H1 (cell line): ENCODE measurements at regions not wholly inside any gene's neighbourhood (a gene's known extent, or its start where the extent isn't known, plus 50 kb on each side); places are given as distances from the start of the nearest gene placed in this dataset.

Experiments
- CTCF ChIA-PET: fragments of 300-600 bp; sonication (Branson Sonifier 250); formaldehyde crosslinking; loops from one replicate; lab custom pipeline; 2021; ENCODE audit not compliant: partially characterized antibody; lab: Charles Lee
- POLR2A ChIA-PET: fragments of 300-600 bp; sonication (Branson Sonifier 250); formaldehyde crosslinking; loops from one replicate; lab custom pipeline; 2021; ENCODE audit warnings: inconsistent platforms; ENCODE audit not compliant: partially characterized antibody; lab: Charles Lee
- DNase-seq, 2 experiments: peaks; one replicate each; pipeline versions ENCODE4 v3.0.0 to v3.0.0-alpha.2; 2010 to 2022; ENCODE audit warnings: low spot score in 2 of 2, low read depth in 1 of 2, mixed read lengths in 1 of 2
- FAIRE-seq: peaks from 2 replicates; lab custom pipeline; 2011; peaks lifted over from hg19 to GRCh38; lab: Jason Lieb, UNC
- H2AFZ ChIP-seq: 2 replicates; pipeline ENCODE4 v1.8.1; 2012; ENCODE audit warnings: low read length, inconsistent platforms
- H2AK5ac ChIP-seq: 2 replicates; pipeline ENCODE4 v1.6.1; 2013; ENCODE audit warnings: low read depth, low read length
- H2BK120ac ChIP-seq: replicated peaks from 2 replicates; pipeline ENCODE3; 2013; ENCODE audit warnings: low read depth, low read length, inconsistent platforms
- H2BK12ac ChIP-seq: 2 replicates; pipeline ENCODE4 v1.6.1; 2013; ENCODE audit warnings: low read depth, low read length
- H2BK15ac ChIP-seq: 2 replicates; pipeline ENCODE4 v1.6.1; 2013; ENCODE audit warnings: low read length
- H2BK20ac ChIP-seq: 2 replicates; pipeline ENCODE4 v1.6.1; 2013; ENCODE audit warnings: low read length
- H2BK5ac ChIP-seq: 2 replicates; pipeline ENCODE4 v1.6.1; 2013; ENCODE audit warnings: low read depth, low read length
- H3K14ac ChIP-seq: 2 replicates; pipeline ENCODE4 v1.6.1; 2013; ENCODE audit warnings: inconsistent platforms; ENCODE audit not compliant: insufficient read length
- H3K18ac ChIP-seq: 2 replicates; pipeline ENCODE4 v1.6.1; 2013; ENCODE audit warnings: low read length; ENCODE audit errors: extremely low read depth
- H3K23ac ChIP-seq: 2 replicates; pipeline ENCODE4 v1.6.1; 2013; ENCODE audit warnings: inconsistent platforms; ENCODE audit not compliant: insufficient read length
- H3K23me2 ChIP-seq: 2 replicates; pipeline ENCODE4 v1.6.1; 2013; ENCODE audit warnings: low read depth, low read length
- H3K27ac ChIP-seq: 2 replicates; pipeline ENCODE4 v1.6.1; 2011; ENCODE audit warnings: low read depth, low read length, inconsistent platforms
- H3K27me3 ChIP-seq, 4 experiments: replicated peaks in 1 of 4; 1 replicate in 1 of 4; 2 replicates in 3 of 4; pipeline versions ENCODE4 v1.6.1 to v1.8.1; 2011 to 2013; ENCODE audit warnings: low read length in 3 of 4, mild to moderate bottlenecking in 3 of 4, inconsistent platforms in 2 of 4, mixed read lengths in 2 of 4, moderate library complexity in 1 of 4; ENCODE audit not compliant: control insufficient read depth in 3 of 4, insufficient read depth in 3 of 4; ENCODE audit errors: extremely low read depth in 1 of 4
- H3K36me3 ChIP-seq, 4 experiments: 2 replicates each; pipeline versions ENCODE4 v1.6.1 to v1.8.1; 2011 to 2013; ENCODE audit warnings: mild to moderate bottlenecking in 4 of 4, low read length in 3 of 4, moderate library complexity in 2 of 4, control low read depth in 1 of 4, inconsistent platforms in 1 of 4; ENCODE audit not compliant: insufficient read depth in 4 of 4, control insufficient read depth in 2 of 4
- H3K4ac ChIP-seq: replicated peaks from 2 replicates; pipeline ENCODE3; 2013; ENCODE audit warnings: low read length, low read depth, mixed read lengths, inconsistent platforms; ENCODE audit not compliant: insufficient read length
- H3K4me1 ChIP-seq, 4 experiments: replicated peaks in 1 of 4; 1 replicate in 1 of 4; 2 replicates in 3 of 4; pipeline versions ENCODE4 v1.6.1 to v1.8.1; 2011 to 2013; ENCODE audit warnings: low read length in 3 of 4, inconsistent platforms in 2 of 4, mixed read lengths in 1 of 4; ENCODE audit not compliant: insufficient read depth in 4 of 4, control insufficient read depth in 3 of 4
- H3K4me2 ChIP-seq, 2 experiments: 2 replicates each; pipeline versions ENCODE4 v1.6.1 to v1.8.1; 2011 to 2013; ENCODE audit warnings: low read depth in 2 of 2, low read length in 2 of 2, control low read depth in 1 of 2, inconsistent platforms in 1 of 2, mild to moderate bottlenecking in 1 of 2; ENCODE audit not compliant: insufficient read depth in 1 of 2
- H3K4me3 ChIP-seq, 4 experiments: fragments of 200-600, 300-600 bp in 1 of 4; sonication (generic), shearing (Covaris generic), sonication (Bioruptor Twin) in 1 of 4; 2 replicates each; pipeline versions ENCODE4 v1.5.1 to v1.8.1; 2011 to 2016; ENCODE audit warnings: low read length in 4 of 4, low read depth in 3 of 4, control low read depth in 2 of 4, inconsistent platforms in 2 of 4, mild to moderate bottlenecking in 2 of 4, mixed read lengths in 1 of 4, moderate library complexity in 1 of 4; ENCODE audit not compliant: insufficient read depth in 2 of 4; ENCODE audit errors: extremely low read depth in 1 of 4
- H3K56ac ChIP-seq: replicated peaks from 2 replicates; pipeline ENCODE3; 2013; ENCODE audit warnings: low read depth, mild to moderate bottlenecking, mixed read lengths, low read length, inconsistent platforms; ENCODE audit not compliant: insufficient read length
- H3K79me1 ChIP-seq: 2 replicates; pipeline ENCODE4 v1.6.1; 2013; ENCODE audit warnings: low read depth, low read length, control low read depth
- H3K79me2 ChIP-seq, 2 experiments: 2 replicates each; pipeline versions ENCODE4 v1.6.1 to v1.8.1; 2012 to 2013; ENCODE audit warnings: low read length in 2 of 2, mild to moderate bottlenecking in 2 of 2, inconsistent platforms in 1 of 2; ENCODE audit not compliant: insufficient read depth in 2 of 2, control insufficient read depth in 1 of 2
- H3K9ac ChIP-seq, 4 experiments: replicated peaks in 1 of 4; 1 replicate in 1 of 4; 2 replicates in 3 of 4; pipeline versions ENCODE4 v1.6.1 to v1.8.1; 2011 to 2013; ENCODE audit warnings: low read depth in 3 of 4, low read length in 3 of 4, control low read depth in 2 of 4, mild to moderate bottlenecking in 2 of 4, moderate library complexity in 2 of 4, inconsistent platforms in 1 of 4; ENCODE audit errors: extremely low read depth in 1 of 4
- H3K9me3 ChIP-seq, 2 experiments: 2 replicates each; pipeline versions ENCODE4 v1.6.1 to v1.8.1; 2012 to 2013; ENCODE audit warnings: mild to moderate bottlenecking in 2 of 2, moderate library complexity in 2 of 2, control low read depth in 1 of 2, inconsistent platforms in 1 of 2, low read depth in 1 of 2, low read length in 1 of 2, mixed read lengths in 1 of 2; ENCODE audit not compliant: insufficient read depth in 2 of 2
- H4K20me1 ChIP-seq, 2 experiments: replicated peaks in 1 of 2; 2 replicates each; pipeline versions ENCODE3 to v1.8.1; 2011 to 2013; ENCODE audit warnings: inconsistent platforms in 2 of 2, low read length in 2 of 2, mild to moderate bottlenecking in 1 of 2; ENCODE audit not compliant: insufficient read depth in 2 of 2, control insufficient read depth in 1 of 2
- H4K5ac ChIP-seq: 2 replicates; pipeline ENCODE4 v1.6.1; 2013; ENCODE audit warnings: low read length, low read depth, mixed read lengths, inconsistent platforms; ENCODE audit not compliant: insufficient read length
- H4K8ac ChIP-seq: 2 replicates; pipeline ENCODE4 v1.8.0; 2013; ENCODE audit warnings: mild to moderate bottlenecking, moderate library complexity, low read length, inconsistent platforms; ENCODE audit not compliant: insufficient read depth; ENCODE audit errors: extremely low read depth
- H4K91ac ChIP-seq: replicated peaks from 2 replicates; pipeline ENCODE3; 2013; ENCODE audit warnings: low read length, mixed read lengths, inconsistent platforms; ENCODE audit not compliant: insufficient read length
- BACH1 ChIP-seq: IDR thresholded peaks from 2 replicates; pipeline ENCODE4 v1.6.1; 2012; ENCODE audit warnings: low read length, improper control_type of control experiment
- BRCA1 ChIP-seq: IDR thresholded peaks from 2 replicates; pipeline ENCODE4 v1.6.1; 2012; ENCODE audit warnings: low read depth, low read length, improper control_type of control experiment
- GABPA ChIP-seq: IDR thresholded peaks from 2 replicates; pipeline ENCODE4 v1.6.1; 2011; ENCODE audit warnings: mild to moderate bottlenecking, low read length, moderate library complexity, borderline replicate concordance; ENCODE audit not compliant: insufficient read depth
- HDAC2 ChIP-seq, 2 experiments: fragments of 300-600 bp in 1 of 2; sonication (generic) in 1 of 2; IDR thresholded peaks; 2 replicates each; pipeline ENCODE4 v1.6.1; 2011 to 2012; ENCODE audit warnings: low read depth in 2 of 2, low read length in 2 of 2, mild to moderate bottlenecking in 2 of 2, moderate library complexity in 2 of 2, borderline replicate concordance in 1 of 2, inconsistent platforms in 1 of 2
- KDM4A ChIP-seq: IDR thresholded peaks from one replicate; pipeline ENCODE4 v1.7.1; 2012; ENCODE audit warnings: low read depth, mild to moderate bottlenecking, moderate library complexity, low read length, inconsistent platforms; ENCODE audit not compliant: severe bottlenecking
- POLR2A ChIP-seq, 2 experiments: IDR thresholded peaks; 1 replicate in 1 of 2; 2 replicates in 1 of 2; pipeline ENCODE4 v1.6.1; 2011; ENCODE audit warnings: low read depth in 2 of 2, low read length in 2 of 2, mild to moderate bottlenecking in 2 of 2; ENCODE audit errors: control extremely low read depth in 1 of 2
- SP1 ChIP-seq: IDR thresholded peaks from 2 replicates; pipeline ENCODE4 v1.6.1; 2011; ENCODE audit warnings: low read depth, low read length
- WGBS, 2 experiments: shearing (Covaris generic) in 1 of 2; methylation state at CpG; one replicate each; pipeline versions ENCODE4 v1.1.6 to v1.1.7; 2013 to 2015; ENCODE audit warnings: low lambda C conversion rate in 2 of 2, mixed read lengths in 2 of 2, inconsistent platforms in 1 of 2, low coverage in 1 of 2, missing lambda C conversion rate in 1 of 2; ENCODE audit not compliant: insufficient replicate concordance in 2 of 2, insufficient coverage in 1 of 2, insufficient read length in 1 of 2; ENCODE audit errors: extremely low coverage in 1 of 2, missing lambda C conversion rate in 1 of 2; 5-methylcytosine and 5-hydroxymethylcytosine counted together
- TF ChIP-seq, protein P1 (sequence below): IDR thresholded peaks from 2 replicates; pipeline ENCODE4 v1.6.1; 2011; ENCODE audit warnings: low read depth, mild to moderate bottlenecking, low read length; ENCODE audit not compliant: insufficient read depth

DNA sequence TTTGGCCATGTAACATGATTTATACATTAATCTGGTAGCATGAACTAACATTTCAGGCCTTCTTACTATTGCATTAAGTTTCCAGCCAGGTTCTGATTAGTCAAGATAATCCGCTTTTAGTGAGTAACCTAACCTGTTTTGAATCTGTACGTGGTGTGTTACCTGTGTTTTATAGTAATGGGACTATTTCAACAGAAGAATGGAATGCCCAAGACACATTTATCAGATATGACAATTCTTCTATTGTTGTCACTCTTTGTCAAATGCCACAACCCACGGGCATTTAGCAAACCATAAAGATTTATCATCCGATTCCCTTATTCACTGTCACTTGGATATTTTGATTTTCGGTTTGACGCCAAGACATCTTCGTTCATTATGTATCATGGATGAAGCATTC lies 117.9 kb downstream of the ETAA1 start:
- FAIRE-seq (no peak), DNase-seq (no peak)
- no peak overlapping the region for H2BK15ac ChIP-seq
- CTCF ChIA-PET: interaction anchor here (1.9 kb wide), 1 partner anchor 9 kb away, joined by 4 read pairs; no protein-coding TSS in a partner anchor
- no peaks in the 10 kb centered on the region for H4K20me1 ChIP-seq
- no peak overlapping the region for H3K9ac ChIP-seq
- H3K36me3 ChIP-seq: no peaks in the 10 kb centered on the region
- H3K4me1 ChIP-seq: no peaks in the 10 kb centered on the region
- H3K4me3 ChIP-seq: no peak overlapping the region
- H2BK20ac ChIP-seq: no peak overlapping the region
- H4K91ac ChIP-seq: no peak overlapping the region
- no peaks in the 10 kb centered on the region for H3K9me3 ChIP-seq
- H2AFZ ChIP-seq: no peak overlapping the region
- no peak overlapping the region for H3K27ac ChIP-seq
- no peaks in the 10 kb centered on the region for H3K27me3 ChIP-seq
- H3K23me2 ChIP-seq: no peaks in the 10 kb centered on the region
- no peak overlapping the region for H3K4me2 ChIP-seq
- no peaks in the 10 kb centered on the region for H3K79me2 ChIP-seq
- H4K5ac ChIP-seq: no peak overlapping the region
- H3K4ac ChIP-seq: no peak overlapping the region
- H3K56ac ChIP-seq: no peak overlapping the region
- 91% methylated on average over 7 of the region's 7 CpGs; no CpG with 5 or more reads in 1 of the 2 experiments for WGBS, 2 experiments
- H2AK5ac ChIP-seq: no peak overlapping the region
- no peak overlapping the region for H3K23ac ChIP-seq
- H2BK5ac ChIP-seq: no peak overlapping the region
- no peak for TF ChIP-seq KDM4A
- no peak for TF ChIP-seq SP1
- TF ChIP-seq, protein P1, sequence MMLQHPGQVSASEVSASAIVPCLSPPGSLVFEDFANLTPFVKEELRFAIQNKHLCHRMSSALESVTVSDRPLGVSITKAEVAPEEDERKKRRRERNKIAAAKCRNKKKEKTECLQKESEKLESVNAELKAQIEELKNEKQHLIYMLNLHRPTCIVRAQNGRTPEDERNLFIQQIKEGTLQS: no peak
- TF ChIP-seq GABPA: no peak
- no peak for TF ChIP-seq BRCA1
- no peak for TF ChIP-seq BACH1
- TF ChIP-seq HDAC2 (IDR thresholded peaks at IDR 0.05; ENCODE audit: borderline replicate concordance in 1 of 2, low read depth in 2 of 2, low read length in 2 of 2): no peak
- no peak for TF ChIP-seq POLR2A (IDR thresholded peaks at IDR 0.05; ENCODE audit: control extremely low read depth in 1 of 2, low read depth in 2 of 2, low read length in 2 of 2)
- TF ChIP-seq, all 59 proteins: peak for 0
- Histone ChIP-seq H2BK12ac (no peak overlapping the region), H3K18ac (no peak overlapping the region), H3K14ac (no peak overlapping the region), H2BK120ac (no peak overlapping the region), H4K8ac (no peak overlapping the region), H3K79me1 (no peaks in the 10 kb centered on the region)
- POLR2A ChIA-PET: no interaction called here
